ENCODE measurements at regions not wholly inside any gene's neighbourhood (a gene's known extent, or its start where the extent isn't known, plus 50 kb on each side); places are given as distances from the start of the nearest gene placed in this dataset.
"Not testable (repeated sequence)": the region's sequence is repeated elsewhere in the genome, so short reads cannot be mapped to it uniquely, and the experiment has no call there.

DNA sequence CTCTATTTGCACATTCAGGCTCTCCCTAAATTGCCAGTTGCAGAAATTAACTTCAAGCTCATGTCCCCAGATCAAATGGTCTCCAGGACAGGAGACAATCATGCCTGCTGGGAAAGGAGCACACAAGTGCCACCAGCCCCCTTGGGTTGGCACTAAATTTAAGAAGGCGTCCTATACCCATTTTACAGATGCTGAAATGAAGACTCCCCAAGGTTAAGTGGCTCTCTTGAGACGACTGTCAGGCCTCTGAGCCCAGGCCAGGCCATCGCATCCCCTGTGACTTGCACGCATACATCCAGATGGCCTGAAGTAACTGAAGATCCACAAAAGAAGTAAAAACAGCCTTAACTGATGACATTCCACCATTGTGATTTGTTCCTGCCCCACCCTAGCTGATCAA, 232.5 kb upstream of the FOXF1 start:
- TF ChIP-seq, protein P1, sequence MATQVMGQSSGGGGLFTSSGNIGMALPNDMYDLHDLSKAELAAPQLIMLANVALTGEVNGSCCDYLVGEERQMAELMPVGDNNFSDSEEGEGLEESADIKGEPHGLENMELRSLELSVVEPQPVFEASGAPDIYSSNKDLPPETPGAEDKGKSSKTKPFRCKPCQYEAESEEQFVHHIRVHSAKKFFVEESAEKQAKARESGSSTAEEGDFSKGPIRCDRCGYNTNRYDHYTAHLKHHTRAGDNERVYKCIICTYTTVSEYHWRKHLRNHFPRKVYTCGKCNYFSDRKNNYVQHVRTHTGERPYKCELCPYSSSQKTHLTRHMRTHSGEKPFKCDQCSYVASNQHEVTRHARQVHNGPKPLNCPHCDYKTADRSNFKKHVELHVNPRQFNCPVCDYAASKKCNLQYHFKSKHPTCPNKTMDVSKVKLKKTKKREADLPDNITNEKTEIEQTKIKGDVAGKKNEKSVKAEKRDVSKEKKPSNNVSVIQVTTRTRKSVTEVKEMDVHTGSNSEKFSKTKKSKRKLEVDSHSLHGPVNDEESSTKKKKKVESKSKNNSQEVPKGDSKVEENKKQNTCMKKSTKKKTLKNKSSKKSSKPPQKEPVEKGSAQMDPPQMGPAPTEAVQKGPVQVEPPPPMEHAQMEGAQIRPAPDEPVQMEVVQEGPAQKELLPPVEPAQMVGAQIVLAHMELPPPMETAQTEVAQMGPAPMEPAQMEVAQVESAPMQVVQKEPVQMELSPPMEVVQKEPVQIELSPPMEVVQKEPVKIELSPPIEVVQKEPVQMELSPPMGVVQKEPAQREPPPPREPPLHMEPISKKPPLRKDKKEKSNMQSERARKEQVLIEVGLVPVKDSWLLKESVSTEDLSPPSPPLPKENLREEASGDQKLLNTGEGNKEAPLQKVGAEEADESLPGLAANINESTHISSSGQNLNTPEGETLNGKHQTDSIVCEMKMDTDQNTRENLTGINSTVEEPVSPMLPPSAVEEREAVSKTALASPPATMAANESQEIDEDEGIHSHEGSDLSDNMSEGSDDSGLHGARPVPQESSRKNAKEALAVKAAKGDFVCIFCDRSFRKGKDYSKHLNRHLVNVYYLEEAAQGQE (IDR thresholded peaks at IDR 0.05; ENCODE audit: low read depth, low read length) = not testable (repeated sequence)
- not testable (repeated sequence) for TF ChIP-seq MEF2B (IDR thresholded peaks at IDR 0.05; ENCODE audit: partially characterized antibody, poor library complexity, severe bottlenecking); YY1 (IDR thresholded peaks at IDR 0.05; ENCODE audit: low read depth, low read length)

All from GM12878 (cell line).